Panc1 (cell line): ENCODE measurements at regions not wholly inside any gene's neighbourhood (a gene's known extent, or its start where the extent isn't known, plus 50 kb on each side); places are given as distances from the start of the nearest gene placed in this dataset.

Experiments used
- ATAC-seq: fragments of 200-7000 bp; cut with Tn5 transposase; 2 replicates; pipeline ENCODE4 v1.9.1; 2020; ENCODE audit warnings: mild to moderate bottlenecking, moderate library complexity
- BruUV-seq: library from RNA; stranded (reverse); fragments of 400-500 nt; replicated peaks from 2 replicates; lab custom pipeline; 2021; lab: Mats Ljungman, UMichigan
- CTCF ChIA-PET: fragments of 300-600 bp; sonication (Branson Sonifier 250); formaldehyde crosslinking; loops from one replicate; lab custom pipeline; 2022; ENCODE audit warnings: antibody characterized with exemption; lab: Charles Lee
- POLR2A ChIA-PET: fragments of 300-600 bp; sonication (Branson Sonifier 250); formaldehyde crosslinking; loops from one replicate; lab custom pipeline; 2022; ENCODE audit warnings: antibody characterized with exemption; lab: Charles Lee
- DNase-seq: peaks from one replicate; pipeline ENCODE4 v3.0.0-alpha.2; 2010; ENCODE audit warnings: low read depth, low spot score
- H3K27ac ChIP-seq: 2 replicates; pipeline ENCODE4 v1.5.1; 2011; ENCODE audit warnings: mild to moderate bottlenecking, low read length, inconsistent platforms
- H3K27me3 ChIP-seq: fragments of 200-500 bp; sonication (Bioruptor generic); 2 replicates; pipeline ENCODE4 v1.6.0; 2014; ENCODE audit warnings: low read length, inconsistent platforms; ENCODE audit not compliant: control insufficient read depth, insufficient read depth
- H3K36me3 ChIP-seq: fragments of 200-500 bp; sonication (Bioruptor generic); 2 replicates; pipeline ENCODE4 v1.5.1; 2014; ENCODE audit warnings: inconsistent platforms, mild to moderate bottlenecking, low read length, moderate library complexity; ENCODE audit not compliant: control insufficient read depth, insufficient read depth
- H3K4me1 ChIP-seq: 2 replicates; pipeline ENCODE4 v1.5.1; 2011; ENCODE audit warnings: inconsistent platforms, mild to moderate bottlenecking, low read length, moderate library complexity; ENCODE audit not compliant: control insufficient read depth, insufficient read depth
- H3K4me3 ChIP-seq, 2 experiments: 2 replicates each; pipeline ENCODE4 v1.5.1; 2011 to 2012; ENCODE audit warnings: low read depth in 2 of 2, low read length in 2 of 2, mild to moderate bottlenecking in 2 of 2, inconsistent platforms in 1 of 2, moderate library complexity in 1 of 2
- H3K9me3 ChIP-seq: fragments of 200-500 bp; sonication (Bioruptor generic); 2 replicates; pipeline ENCODE4 v1.5.1; 2014; ENCODE audit warnings: low read depth, mild to moderate bottlenecking, inconsistent platforms, low read length, moderate library complexity; ENCODE audit not compliant: control insufficient read depth, insufficient read depth
- POLR2AphosphoS5 ChIP-seq: IDR thresholded peaks from 2 replicates; pipeline ENCODE4 v1.6.1; 2012; ENCODE audit warnings: mild to moderate bottlenecking, low read depth, low read length, moderate library complexity
- SIN3A ChIP-seq: IDR thresholded peaks from 2 replicates; pipeline ENCODE4 v1.6.1; 2012; ENCODE audit warnings: low read depth, mild to moderate bottlenecking, low read length, moderate library complexity, borderline replicate concordance; ENCODE audit not compliant: insufficient read depth
- TCF7L2 ChIP-seq: IDR thresholded peaks from 2 replicates; pipeline ENCODE4 v1.6.1; 2011; ENCODE audit warnings: mild to moderate bottlenecking, low read depth, low read length, inconsistent platforms
- in situ Hi-C: cut with HindIII; loops from 2 replicates; pipeline ENCODE4 v1.10.0; 2016; ENCODE audit warnings: low sequenced_read_pairs, low pct_unique_long_range_greater_than_20kb
- intact Hi-C: fragments of 100-400 bp; cut with micrococcal nuclease; formaldehyde crosslinking; loops from one replicate; pipeline ENCODE4 v1.10.0; 2022; ENCODE audit not compliant: unreplicated experiment
- TF ChIP-seq, protein P1 (sequence below): fragments of 450-650 bp; IDR thresholded peaks from 2 replicates; pipeline ENCODE4 v1.5.1; 2017; ENCODE audit warnings: mild to moderate bottlenecking
- TF ChIP-seq, protein P2 (sequence below), 2 experiments: IDR thresholded peaks; 2 replicates each; pipeline ENCODE4 v1.6.1; 2011 to 2012; ENCODE audit warnings: low read depth in 2 of 2, control low read depth in 1 of 2, low read length in 1 of 2, mild to moderate bottlenecking in 1 of 2, moderate library complexity in 1 of 2; ENCODE audit not compliant: insufficient read depth in 1 of 2

DNA sequence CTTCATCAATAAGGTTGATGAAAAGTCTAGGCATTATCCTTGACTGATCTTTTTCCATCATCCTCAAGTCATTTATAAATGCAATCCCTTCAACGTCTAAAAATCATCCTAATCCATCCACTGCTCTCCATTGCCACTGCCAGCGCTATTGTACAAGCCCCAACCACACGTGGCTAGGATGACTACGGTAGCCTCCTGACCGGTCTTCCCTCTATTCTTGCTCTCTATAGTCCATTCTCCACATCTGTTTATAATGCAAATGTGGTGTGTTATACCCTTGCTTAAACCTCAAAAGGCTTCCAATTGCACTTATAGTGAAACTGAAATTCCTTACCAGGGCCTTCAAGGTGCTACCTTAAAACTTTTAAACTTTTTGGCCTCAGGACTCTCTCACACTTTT is 410.6 kb upstream of the ADAMTS9 start:
- DNase-seq (no peak), ATAC-seq (no peak)
- Histone ChIP-seq H3K9me3 (no peaks in the 10 kb centered on the region), H3K4me1 (no peaks in the 10 kb centered on the region), H3K36me3 (no peaks in the 10 kb centered on the region), H3K4me3 (no peak overlapping the region), H3K27ac (no peak overlapping the region), H3K27me3 (no peaks in the 10 kb centered on the region)
- POLR2A ChIA-PET, result no interaction called here
- CTCF ChIA-PET, result no interaction called here
- TF ChIP-seq POLR2AphosphoS5 (no peak), SIN3A (no peak), TCF7L2 (no peak)
- TF ChIP-seq, protein P1, sequence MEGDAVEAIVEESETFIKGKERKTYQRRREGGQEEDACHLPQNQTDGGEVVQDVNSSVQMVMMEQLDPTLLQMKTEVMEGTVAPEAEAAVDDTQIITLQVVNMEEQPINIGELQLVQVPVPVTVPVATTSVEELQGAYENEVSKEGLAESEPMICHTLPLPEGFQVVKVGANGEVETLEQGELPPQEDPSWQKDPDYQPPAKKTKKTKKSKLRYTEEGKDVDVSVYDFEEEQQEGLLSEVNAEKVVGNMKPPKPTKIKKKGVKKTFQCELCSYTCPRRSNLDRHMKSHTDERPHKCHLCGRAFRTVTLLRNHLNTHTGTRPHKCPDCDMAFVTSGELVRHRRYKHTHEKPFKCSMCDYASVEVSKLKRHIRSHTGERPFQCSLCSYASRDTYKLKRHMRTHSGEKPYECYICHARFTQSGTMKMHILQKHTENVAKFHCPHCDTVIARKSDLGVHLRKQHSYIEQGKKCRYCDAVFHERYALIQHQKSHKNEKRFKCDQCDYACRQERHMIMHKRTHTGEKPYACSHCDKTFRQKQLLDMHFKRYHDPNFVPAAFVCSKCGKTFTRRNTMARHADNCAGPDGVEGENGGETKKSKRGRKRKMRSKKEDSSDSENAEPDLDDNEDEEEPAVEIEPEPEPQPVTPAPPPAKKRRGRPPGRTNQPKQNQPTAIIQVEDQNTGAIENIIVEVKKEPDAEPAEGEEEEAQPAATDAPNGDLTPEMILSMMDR, result no peak
- TF ChIP-seq, protein P2, sequence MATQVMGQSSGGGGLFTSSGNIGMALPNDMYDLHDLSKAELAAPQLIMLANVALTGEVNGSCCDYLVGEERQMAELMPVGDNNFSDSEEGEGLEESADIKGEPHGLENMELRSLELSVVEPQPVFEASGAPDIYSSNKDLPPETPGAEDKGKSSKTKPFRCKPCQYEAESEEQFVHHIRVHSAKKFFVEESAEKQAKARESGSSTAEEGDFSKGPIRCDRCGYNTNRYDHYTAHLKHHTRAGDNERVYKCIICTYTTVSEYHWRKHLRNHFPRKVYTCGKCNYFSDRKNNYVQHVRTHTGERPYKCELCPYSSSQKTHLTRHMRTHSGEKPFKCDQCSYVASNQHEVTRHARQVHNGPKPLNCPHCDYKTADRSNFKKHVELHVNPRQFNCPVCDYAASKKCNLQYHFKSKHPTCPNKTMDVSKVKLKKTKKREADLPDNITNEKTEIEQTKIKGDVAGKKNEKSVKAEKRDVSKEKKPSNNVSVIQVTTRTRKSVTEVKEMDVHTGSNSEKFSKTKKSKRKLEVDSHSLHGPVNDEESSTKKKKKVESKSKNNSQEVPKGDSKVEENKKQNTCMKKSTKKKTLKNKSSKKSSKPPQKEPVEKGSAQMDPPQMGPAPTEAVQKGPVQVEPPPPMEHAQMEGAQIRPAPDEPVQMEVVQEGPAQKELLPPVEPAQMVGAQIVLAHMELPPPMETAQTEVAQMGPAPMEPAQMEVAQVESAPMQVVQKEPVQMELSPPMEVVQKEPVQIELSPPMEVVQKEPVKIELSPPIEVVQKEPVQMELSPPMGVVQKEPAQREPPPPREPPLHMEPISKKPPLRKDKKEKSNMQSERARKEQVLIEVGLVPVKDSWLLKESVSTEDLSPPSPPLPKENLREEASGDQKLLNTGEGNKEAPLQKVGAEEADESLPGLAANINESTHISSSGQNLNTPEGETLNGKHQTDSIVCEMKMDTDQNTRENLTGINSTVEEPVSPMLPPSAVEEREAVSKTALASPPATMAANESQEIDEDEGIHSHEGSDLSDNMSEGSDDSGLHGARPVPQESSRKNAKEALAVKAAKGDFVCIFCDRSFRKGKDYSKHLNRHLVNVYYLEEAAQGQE (IDR thresholded peaks at IDR 0.05; ENCODE audit: insufficient read depth in 1 of 2, low read depth in 2 of 2, low read length in 1 of 2), result no peak
- in situ Hi-C loops, result no loop called here
- intact Hi-C loops, result no loop called here
- BruUV-seq, result no TSS peak

DNA sequence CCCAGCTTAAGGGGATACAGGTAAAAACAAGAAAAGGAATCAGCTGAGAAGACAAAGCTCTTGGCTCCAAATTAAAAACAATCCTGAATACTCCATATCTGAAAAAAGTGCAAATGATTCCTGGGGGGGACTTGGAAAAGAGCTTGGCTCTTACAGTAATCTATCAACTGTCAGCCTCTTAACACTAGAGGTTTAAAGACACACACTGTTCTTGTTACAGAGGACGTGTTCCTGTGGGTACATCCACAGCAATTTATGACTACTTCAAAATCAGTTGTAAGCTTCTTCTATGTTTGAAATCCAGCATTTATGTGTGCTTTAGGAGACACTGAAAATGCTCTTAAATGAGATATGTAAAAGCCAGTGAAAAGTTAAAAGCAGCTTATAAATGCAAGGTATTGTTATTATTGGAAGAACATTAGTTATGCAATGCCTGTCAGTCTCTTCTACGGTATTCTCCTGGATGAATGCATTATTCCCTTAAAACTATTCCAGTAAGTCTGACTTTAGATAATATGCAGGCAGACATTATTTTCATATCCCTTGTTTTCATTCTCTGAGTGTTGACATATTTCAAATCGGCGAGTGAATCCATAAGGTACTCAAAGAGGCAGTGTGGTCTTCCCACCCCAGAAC is 408.4 kb upstream of the ADAMTS9 start:
- H3K9me3 ChIP-seq, result no peaks in the 10 kb centered on the region
- CTCF ChIA-PET, result no interaction called here
- no peaks in the 10 kb centered on the region for H3K27me3 ChIP-seq
- POLR2A ChIA-PET, result no interaction called here
- H3K4me3 ChIP-seq, result no peak overlapping the region
- H3K4me1 ChIP-seq, result no peaks in the 10 kb centered on the region
- BruUV-seq, result no TSS peak
- in situ Hi-C loops (no loop called here), intact Hi-C loops (no loop called here)
- no peaks in the 10 kb centered on the region for H3K36me3 ChIP-seq
- DNase-seq (no peak), ATAC-seq (no peak)
- TF ChIP-seq, protein P1, result no peak
- TF ChIP-seq POLR2AphosphoS5, result no peak
- TF ChIP-seq SIN3A, result no peak
- TF ChIP-seq, protein P2 (IDR thresholded peaks at IDR 0.05; ENCODE audit: insufficient read depth in 1 of 2, low read depth in 2 of 2, low read length in 1 of 2), result no peak
- no peak for TF ChIP-seq TCF7L2
- H3K27ac ChIP-seq, result no peak overlapping the region
